RWPE2 (cell line): ENCODE measurements at regions not wholly inside any gene's neighbourhood (a gene's known extent, or its start where the extent isn't known, plus 50 kb on each side); places are given as distances from the start of the nearest gene placed in this dataset.

ENCODE experiments used
- ATAC-seq: fragments of 200-7000 bp; cut with Tn5 transposase; 3 replicates; pipeline ENCODE4 v1.9.1; 2021; ENCODE audit warnings: low read depth
- DNase-seq: peaks from one replicate; pipeline ENCODE4 v3.0.0-alpha.2; 2020; ENCODE audit warnings: low spot score
- H3K27ac ChIP-seq: fragments of 450-650 bp; 2 replicates; pipeline ENCODE4 v1.5.1; 2017; ENCODE audit warnings: mild to moderate bottlenecking; ENCODE audit not compliant: poor library complexity, severe bottlenecking
- H3K27me3 ChIP-seq: fragments of 250-450 bp; sonication (Bioruptor Pico); 2 replicates; pipeline ENCODE4 v1.5.1; 2021; ENCODE audit warnings: mild to moderate bottlenecking, moderate library complexity; ENCODE audit not compliant: insufficient read depth, poor library complexity, severe bottlenecking
- H3K36me3 ChIP-seq: fragments of 250-450 bp; sonication (Bioruptor Pico); 2 replicates; pipeline ENCODE4 v1.5.1; 2020; ENCODE audit warnings: low read depth, mild to moderate bottlenecking, moderate library complexity
- H3K4me1 ChIP-seq: fragments of 250-450 bp; sonication (Bioruptor Pico); 2 replicates; pipeline ENCODE4 v1.5.1; 2021; ENCODE audit warnings: mild to moderate bottlenecking, moderate library complexity; ENCODE audit not compliant: insufficient read depth, poor library complexity, severe bottlenecking
- H3K4me3 ChIP-seq: fragments of 250-450 bp; sonication (Bioruptor Pico); 2 replicates; pipeline ENCODE4 v1.5.1; 2021; ENCODE audit warnings: mild to moderate bottlenecking, moderate library complexity; ENCODE audit not compliant: severe bottlenecking
- H3K9me3 ChIP-seq: fragments of 250-450 bp; sonication (Bioruptor Pico); 2 replicates; pipeline ENCODE4 v1.5.1; 2021; ENCODE audit warnings: mild to moderate bottlenecking, moderate library complexity; ENCODE audit not compliant: severe bottlenecking
- TF ChIP-seq, protein P1 (sequence below): fragments of 450-650 bp; IDR thresholded peaks from one replicate; pipeline ENCODE4 v1.5.1; 2017; ENCODE audit warnings: mild to moderate bottlenecking, moderate library complexity; ENCODE audit not compliant: poor library complexity, severe bottlenecking

DNA sequence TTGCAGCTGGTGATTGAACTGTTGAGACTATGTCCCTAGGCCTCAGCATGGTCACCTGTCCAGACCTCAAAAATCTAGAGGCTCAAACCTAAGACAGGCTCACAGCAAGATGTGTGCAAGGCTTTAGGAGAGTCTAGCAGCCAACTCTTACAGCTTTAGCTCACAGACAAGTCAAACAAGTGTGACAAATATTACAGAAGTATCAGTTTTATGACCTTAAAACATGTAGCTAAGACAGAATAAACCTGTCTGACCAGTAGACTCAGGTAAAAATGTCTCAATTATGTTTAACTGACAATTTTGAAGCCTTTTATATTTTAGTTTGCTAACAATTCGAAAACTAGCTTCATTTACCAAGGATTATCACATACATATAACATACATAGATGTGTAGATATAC lies 80.0 kb upstream of the HTATIP2 start:
- Histone ChIP-seq H3K36me3 (no peaks in the 10 kb centered on the region), H3K27me3 (peaks cover 31% of the 10 kb centered on the region), H3K9me3 (no peaks in the 10 kb centered on the region), H3K4me1 (no peaks in the 10 kb centered on the region), H3K27ac (no peak overlapping the region), H3K4me3 (no peak overlapping the region)
- ATAC-seq (no peak), DNase-seq (no peak)
- TF ChIP-seq, protein P1, sequence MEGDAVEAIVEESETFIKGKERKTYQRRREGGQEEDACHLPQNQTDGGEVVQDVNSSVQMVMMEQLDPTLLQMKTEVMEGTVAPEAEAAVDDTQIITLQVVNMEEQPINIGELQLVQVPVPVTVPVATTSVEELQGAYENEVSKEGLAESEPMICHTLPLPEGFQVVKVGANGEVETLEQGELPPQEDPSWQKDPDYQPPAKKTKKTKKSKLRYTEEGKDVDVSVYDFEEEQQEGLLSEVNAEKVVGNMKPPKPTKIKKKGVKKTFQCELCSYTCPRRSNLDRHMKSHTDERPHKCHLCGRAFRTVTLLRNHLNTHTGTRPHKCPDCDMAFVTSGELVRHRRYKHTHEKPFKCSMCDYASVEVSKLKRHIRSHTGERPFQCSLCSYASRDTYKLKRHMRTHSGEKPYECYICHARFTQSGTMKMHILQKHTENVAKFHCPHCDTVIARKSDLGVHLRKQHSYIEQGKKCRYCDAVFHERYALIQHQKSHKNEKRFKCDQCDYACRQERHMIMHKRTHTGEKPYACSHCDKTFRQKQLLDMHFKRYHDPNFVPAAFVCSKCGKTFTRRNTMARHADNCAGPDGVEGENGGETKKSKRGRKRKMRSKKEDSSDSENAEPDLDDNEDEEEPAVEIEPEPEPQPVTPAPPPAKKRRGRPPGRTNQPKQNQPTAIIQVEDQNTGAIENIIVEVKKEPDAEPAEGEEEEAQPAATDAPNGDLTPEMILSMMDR: no peak

DNA sequence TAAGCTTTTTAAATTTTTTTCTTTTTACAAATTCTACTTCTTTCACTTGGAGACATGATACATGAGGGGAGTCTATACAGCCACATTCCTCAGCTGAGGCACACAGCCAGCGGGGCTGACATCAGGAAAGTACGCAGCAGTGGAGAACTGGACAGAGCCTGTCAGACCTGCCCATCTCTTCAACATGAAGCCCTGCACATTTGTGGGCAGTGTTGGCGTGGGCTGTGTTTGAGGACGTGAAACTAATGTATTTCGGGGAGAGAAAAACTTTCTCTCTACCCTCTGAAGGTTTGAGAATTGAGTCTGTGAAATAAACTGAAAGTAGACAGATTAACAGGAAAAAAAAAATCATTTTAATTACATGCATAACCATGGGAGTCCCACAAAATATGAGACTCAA lies 84.8 kb upstream of the HTATIP2 start:
- Histone ChIP-seq H3K36me3 (no peaks in the 10 kb centered on the region), H3K27ac (no peak overlapping the region), H3K4me3 (no peak overlapping the region), H3K9me3 (no peaks in the 10 kb centered on the region), H3K4me1 (no peaks in the 10 kb centered on the region), H3K27me3 (peaks cover 36% of the 10 kb centered on the region)
- no peak for DNase-seq
- TF ChIP-seq, protein P1: no peak
- ATAC-seq: no peak

DNA sequence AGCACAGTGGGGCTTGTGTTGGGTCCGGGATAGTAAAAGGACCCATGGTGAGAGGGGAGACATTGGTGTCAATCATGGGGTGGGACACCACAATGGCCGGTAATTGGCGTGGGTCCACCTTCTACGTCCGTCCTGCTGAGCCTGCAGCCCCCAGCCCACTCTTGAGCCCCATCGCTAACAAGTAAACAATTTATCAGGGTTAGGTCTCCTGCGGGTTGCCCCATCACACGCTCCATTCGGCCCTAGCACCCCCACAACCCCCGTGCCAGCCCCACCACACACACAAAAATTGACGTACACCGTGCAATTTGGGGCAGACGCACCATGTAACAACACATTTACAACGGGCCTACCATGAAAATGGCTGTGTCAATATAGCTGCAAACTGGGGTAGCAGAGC lies 86.5 kb upstream of the HTATIP2 start:
- no peak for ATAC-seq
- Histone ChIP-seq H3K4me3 (no peak overlapping the region), H3K9me3 (no peaks in the 10 kb centered on the region), H3K27me3 (peaks cover 36% of the 10 kb centered on the region), H3K27ac (no peak overlapping the region), H3K36me3 (no peaks in the 10 kb centered on the region), H3K4me1 (no peaks in the 10 kb centered on the region)
- DNase-seq: no peak
- TF ChIP-seq, protein P1: no peak

DNA sequence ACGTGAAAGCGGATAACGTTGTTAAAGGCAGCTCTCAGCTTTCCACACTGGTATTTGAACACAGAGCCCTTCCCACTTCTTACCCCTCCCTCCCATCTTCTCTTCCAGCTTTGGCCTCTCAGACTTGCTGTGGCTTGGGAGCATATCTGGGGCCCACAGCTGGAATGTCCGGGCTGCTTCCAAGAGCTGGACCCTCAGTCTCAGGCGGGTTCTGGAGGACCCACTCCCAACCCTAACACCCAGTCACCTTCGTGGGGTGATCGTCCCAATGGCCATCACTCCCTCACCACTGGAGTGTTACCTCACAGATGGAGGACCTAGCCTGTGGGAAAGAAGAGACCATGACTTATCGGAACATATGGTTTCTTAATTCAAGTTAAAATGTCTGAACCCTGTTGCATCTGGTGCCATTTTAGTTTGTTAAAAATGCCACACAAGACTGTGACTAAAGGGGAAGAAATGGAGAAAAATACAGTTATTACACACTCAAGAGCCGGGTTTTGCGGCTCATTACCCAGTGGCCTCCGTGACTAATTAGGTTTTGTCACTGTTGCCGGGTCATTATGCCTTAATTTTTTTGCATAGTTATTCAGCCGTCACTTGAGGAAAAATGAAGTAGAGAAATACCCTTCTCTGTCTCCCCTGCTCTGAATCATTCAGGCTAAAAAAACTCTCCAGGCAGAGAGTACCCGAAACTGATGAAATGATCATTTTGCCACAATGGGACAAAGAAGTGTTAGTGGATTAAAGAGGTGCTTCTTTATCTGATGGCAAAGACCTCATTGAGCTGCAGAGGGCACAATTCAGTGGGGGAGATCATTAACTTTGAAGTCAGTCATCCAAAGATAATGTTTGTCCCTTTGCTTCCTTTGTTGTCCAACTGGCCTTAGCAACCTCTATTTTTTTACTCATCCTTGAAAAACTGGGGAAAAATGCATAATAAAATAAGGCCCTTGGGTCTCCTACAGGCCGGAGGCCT lies 87.2 kb upstream of the HTATIP2 start:
- Histone ChIP-seq H3K4me3 (no peak overlapping the region), H3K27ac (no peak overlapping the region), H3K36me3 (no peaks in the 10 kb centered on the region), H3K27me3 (peaks cover 36% of the 10 kb centered on the region), H3K4me1 (no peaks in the 10 kb centered on the region), H3K9me3 (no peaks in the 10 kb centered on the region)
- no peak for DNase-seq
- no peak for ATAC-seq
- TF ChIP-seq, protein P1: no peak

DNA sequence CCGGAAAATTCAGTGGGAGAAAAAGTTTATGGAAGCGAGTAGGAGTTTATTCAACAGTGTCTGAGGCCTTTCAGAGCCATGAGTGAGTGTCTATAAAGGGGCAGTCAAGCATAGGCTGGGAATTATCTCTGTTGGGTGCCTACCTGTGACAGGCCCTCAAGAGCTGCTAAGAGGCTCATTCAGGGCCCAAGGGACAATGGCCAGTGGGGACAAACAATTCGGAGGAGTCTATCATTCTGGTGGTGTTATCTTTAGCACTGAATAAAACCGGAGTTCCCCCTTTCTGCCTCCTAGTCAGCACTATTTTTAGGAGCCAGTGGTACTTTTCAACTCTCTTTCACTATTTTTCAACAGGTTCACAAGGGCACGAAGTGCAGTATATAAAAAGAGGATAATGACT lies 89.5 kb upstream of the HTATIP2 start:
- H3K4me1 ChIP-seq: no peaks in the 10 kb centered on the region
- TF ChIP-seq, protein P1: no peak
- DNase-seq: no peak

More for the DNA sequence above, 89.5 kb upstream of the HTATIP2 start:
- Histone ChIP-seq H3K4me3 (no peak overlapping the region), H3K9me3 (no peaks in the 10 kb centered on the region), H3K27ac (no peak overlapping the region), H3K27me3 (peaks cover 36% of the 10 kb centered on the region), H3K36me3 (no peaks in the 10 kb centered on the region)
- no peak for ATAC-seq
